ENCODE measurements at regions not wholly inside any gene's neighbourhood (a gene's known extent, or its start where the extent isn't known, plus 50 kb on each side); places are given as distances from the start of the nearest gene placed in this dataset.

DNA sequence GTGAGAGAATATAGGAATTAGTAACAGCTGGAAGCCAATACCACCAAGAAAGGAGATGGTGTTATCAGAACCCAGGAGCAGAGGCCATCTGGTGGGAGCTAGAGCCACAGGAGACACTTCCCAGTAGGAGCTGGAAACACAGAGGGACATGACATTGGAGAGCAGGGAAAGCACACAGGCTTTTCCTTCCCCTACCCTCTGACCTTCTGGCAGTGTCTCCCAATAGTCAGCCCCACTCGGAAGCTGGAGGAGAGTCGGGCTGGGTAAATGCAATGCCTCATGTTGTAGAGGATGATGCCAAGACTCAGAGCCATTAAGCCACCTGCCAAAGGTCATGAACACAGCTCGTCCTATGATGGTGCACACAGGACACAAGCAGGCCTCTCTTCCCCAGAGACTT lies 538.5 kb downstream of the BCL11B start:
- H3K27ac Mint-ChIP-seq (ENCODE audit: unreplicated experiment) = no peak overlapping the region
- TF ChIP-seq, protein P1, sequence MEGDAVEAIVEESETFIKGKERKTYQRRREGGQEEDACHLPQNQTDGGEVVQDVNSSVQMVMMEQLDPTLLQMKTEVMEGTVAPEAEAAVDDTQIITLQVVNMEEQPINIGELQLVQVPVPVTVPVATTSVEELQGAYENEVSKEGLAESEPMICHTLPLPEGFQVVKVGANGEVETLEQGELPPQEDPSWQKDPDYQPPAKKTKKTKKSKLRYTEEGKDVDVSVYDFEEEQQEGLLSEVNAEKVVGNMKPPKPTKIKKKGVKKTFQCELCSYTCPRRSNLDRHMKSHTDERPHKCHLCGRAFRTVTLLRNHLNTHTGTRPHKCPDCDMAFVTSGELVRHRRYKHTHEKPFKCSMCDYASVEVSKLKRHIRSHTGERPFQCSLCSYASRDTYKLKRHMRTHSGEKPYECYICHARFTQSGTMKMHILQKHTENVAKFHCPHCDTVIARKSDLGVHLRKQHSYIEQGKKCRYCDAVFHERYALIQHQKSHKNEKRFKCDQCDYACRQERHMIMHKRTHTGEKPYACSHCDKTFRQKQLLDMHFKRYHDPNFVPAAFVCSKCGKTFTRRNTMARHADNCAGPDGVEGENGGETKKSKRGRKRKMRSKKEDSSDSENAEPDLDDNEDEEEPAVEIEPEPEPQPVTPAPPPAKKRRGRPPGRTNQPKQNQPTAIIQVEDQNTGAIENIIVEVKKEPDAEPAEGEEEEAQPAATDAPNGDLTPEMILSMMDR (IDR thresholded peaks at IDR 0.05; ENCODE audit: unreplicated experiment) = no peak
- peaks cover 4% of the 10 kb centered on the region for H3K9me3 Mint-ChIP-seq (ENCODE audit: unreplicated experiment)
- peaks cover 6% of the 10 kb centered on the region for H3K27me3 Mint-ChIP-seq (ENCODE audit: unreplicated experiment)
- no peaks in the 10 kb centered on the region for H3K36me3 Mint-ChIP-seq (ENCODE audit: low read depth, unreplicated experiment)
- no peak overlapping the region for H3K4me3 Mint-ChIP-seq (ENCODE audit: unreplicated experiment)
- DNase-seq (ENCODE audit: low spot score) = no peak
- H3K4me1 Mint-ChIP-seq (ENCODE audit: unreplicated experiment) = no peaks in the 10 kb centered on the region

GRCh38 chr14:98736701-98737338 lies 535.2 kb downstream of the BCL11B start:
- no peak overlapping the region for H3K4me3 Mint-ChIP-seq (ENCODE audit: unreplicated experiment)
- no peaks in the 10 kb centered on the region for H3K4me1 Mint-ChIP-seq (ENCODE audit: unreplicated experiment)
- H3K9me3 Mint-ChIP-seq (ENCODE audit: unreplicated experiment) = peaks cover 4% of the 10 kb centered on the region
- DNase-seq (ENCODE audit: low spot score) = no peak
- TF ChIP-seq, protein P1 (IDR thresholded peaks at IDR 0.05; ENCODE audit: unreplicated experiment) = no peak
- no peak overlapping the region for H3K27ac Mint-ChIP-seq (ENCODE audit: unreplicated experiment)
- H3K36me3 Mint-ChIP-seq (ENCODE audit: low read depth, unreplicated experiment) = no peaks in the 10 kb centered on the region
- peaks cover 3% of the 10 kb centered on the region for H3K27me3 Mint-ChIP-seq (ENCODE audit: unreplicated experiment)

DNA sequence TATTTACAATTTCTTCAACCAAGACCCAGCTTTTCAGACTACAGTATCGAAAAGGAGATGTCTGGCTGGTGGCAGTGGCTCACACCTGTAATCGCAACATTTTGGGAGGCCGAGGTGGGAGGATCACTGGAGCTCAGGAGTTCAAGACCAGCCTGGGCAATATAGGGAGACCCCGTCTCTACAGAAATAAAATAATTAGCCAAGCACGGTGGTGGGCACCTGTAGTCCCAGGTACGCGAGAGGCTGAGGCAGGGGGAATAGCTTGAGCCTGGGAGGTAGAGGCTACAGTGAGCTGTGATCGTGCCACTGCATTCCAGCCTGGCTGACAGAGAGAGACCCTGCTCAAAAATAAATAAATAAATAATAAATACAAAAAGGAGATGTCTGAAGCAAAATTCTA lies 530.5 kb downstream of the BCL11B start:
- TF ChIP-seq, protein P1 (IDR thresholded peaks at IDR 0.05; ENCODE audit: unreplicated experiment) = no peak
- no peaks in the 10 kb centered on the region for H3K9me3 Mint-ChIP-seq (ENCODE audit: unreplicated experiment)
- H3K27ac Mint-ChIP-seq (ENCODE audit: unreplicated experiment) = no peak overlapping the region
- H3K27me3 Mint-ChIP-seq (ENCODE audit: unreplicated experiment) = peaks cover 3% of the 10 kb centered on the region
- no peaks in the 10 kb centered on the region for H3K4me1 Mint-ChIP-seq (ENCODE audit: unreplicated experiment)
- H3K4me3 Mint-ChIP-seq (ENCODE audit: unreplicated experiment) = no peak overlapping the region
- no peak for DNase-seq (ENCODE audit: low spot score)
- H3K36me3 Mint-ChIP-seq (ENCODE audit: low read depth, unreplicated experiment) = no peaks in the 10 kb centered on the region

DNA sequence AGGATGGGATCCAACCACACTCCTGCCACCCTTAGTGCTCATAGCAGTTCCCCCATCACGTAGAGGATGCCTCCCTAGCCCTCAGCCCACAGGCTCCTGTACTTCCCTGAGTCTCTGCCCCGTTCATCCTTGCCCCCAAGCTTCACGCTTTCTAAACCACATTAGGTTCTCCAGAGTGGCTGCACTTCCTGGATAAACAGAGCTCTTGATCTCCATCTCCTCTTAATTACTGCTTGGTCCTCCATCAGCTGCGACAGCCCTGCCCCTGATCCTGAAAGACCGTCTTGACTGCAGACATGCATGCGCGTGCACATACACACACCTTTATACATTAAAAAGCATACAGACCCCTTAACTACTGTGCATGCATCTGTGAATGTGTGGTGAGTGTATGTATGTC lies 530.0 kb downstream of the BCL11B start:
- DNase-seq (ENCODE audit: low spot score) = no peak
- H3K9me3 Mint-ChIP-seq (ENCODE audit: unreplicated experiment) = no peaks in the 10 kb centered on the region
- H3K27me3 Mint-ChIP-seq (ENCODE audit: unreplicated experiment) = peaks cover 3% of the 10 kb centered on the region
- H3K4me1 Mint-ChIP-seq (ENCODE audit: unreplicated experiment) = no peaks in the 10 kb centered on the region
- no peak overlapping the region for H3K27ac Mint-ChIP-seq (ENCODE audit: unreplicated experiment)
- H3K4me3 Mint-ChIP-seq (ENCODE audit: unreplicated experiment) = no peak overlapping the region
- TF ChIP-seq, protein P1 (IDR thresholded peaks at IDR 0.05; ENCODE audit: unreplicated experiment) = no peak
- no peaks in the 10 kb centered on the region for H3K36me3 Mint-ChIP-seq (ENCODE audit: low read depth, unreplicated experiment)

DNA sequence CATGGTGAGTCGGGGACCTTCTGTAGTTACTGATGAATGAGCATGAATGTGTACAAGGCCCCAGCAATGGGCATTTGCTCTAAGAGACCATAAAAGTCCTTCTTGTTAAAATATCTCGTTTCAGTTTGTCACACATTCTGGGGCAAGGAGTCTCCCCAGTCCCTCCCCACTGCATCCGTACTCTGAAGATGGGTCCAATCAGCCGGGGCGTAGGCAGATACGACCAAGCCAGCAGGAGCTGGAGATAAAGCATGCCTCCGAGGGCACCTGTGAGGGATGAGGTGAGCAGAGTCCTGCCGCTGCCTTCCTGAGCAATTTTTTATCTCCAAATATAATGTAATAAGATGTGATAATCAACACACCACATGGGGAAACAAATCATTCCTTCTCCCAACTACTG lies 528.5 kb downstream of the BCL11B start:
- H3K27me3 Mint-ChIP-seq (ENCODE audit: unreplicated experiment) = peaks cover 3% of the 10 kb centered on the region
- no peaks in the 10 kb centered on the region for H3K9me3 Mint-ChIP-seq (ENCODE audit: unreplicated experiment)
- no peaks in the 10 kb centered on the region for H3K36me3 Mint-ChIP-seq (ENCODE audit: low read depth, unreplicated experiment)
- H3K4me3 Mint-ChIP-seq (ENCODE audit: unreplicated experiment) = no peak overlapping the region
- DNase-seq (ENCODE audit: low spot score) = no peak
- TF ChIP-seq, protein P1 (IDR thresholded peaks at IDR 0.05; ENCODE audit: unreplicated experiment) = no peak
- H3K4me1 Mint-ChIP-seq (ENCODE audit: unreplicated experiment) = no peaks in the 10 kb centered on the region
- no peak overlapping the region for H3K27ac Mint-ChIP-seq (ENCODE audit: unreplicated experiment)
